Activated CD4-positive, alpha-beta memory T cell treated with anti-CD3 and anti-CD28 coated beads, Interleukin-2, amount 10 ng/mL, durations not matched to agents 7 days and 5 days (primary cell): ENCODE measurements at regions not wholly inside any gene's neighbourhood (a gene's known extent, or its start where the extent isn't known, plus 50 kb on each side); places are given as distances from the start of the nearest gene placed in this dataset.
"Not testable (repeated sequence)": the region's sequence is repeated elsewhere in the genome, so short reads cannot be mapped to it uniquely, and the experiment has no call there.

Experiments
- CTCF ChIA-PET: fragments of 350-600 bp; sonication (Branson Sonifier 250); formaldehyde crosslinking; loops from one replicate; lab custom pipeline; 2021; ENCODE audit warnings: antibody characterized with exemption, inconsistent platforms; lab: Charles Lee
- POLR2A ChIA-PET: fragments of 350-600 bp; sonication (Branson Sonifier 250); formaldehyde crosslinking; loops from one replicate; lab custom pipeline; 2021; ENCODE audit warnings: antibody characterized with exemption; lab: Charles Lee
- DNase-seq: peaks from one replicate; pipeline ENCODE4 v3.0.0-alpha.2; 2020
- H3K27ac Mint-ChIP-seq: one replicate; pipeline ENCODE4 v1.8.0; 2021; ENCODE audit warnings: mild to moderate bottlenecking, mixed read lengths
- H3K27me3 Mint-ChIP-seq: one replicate; pipeline ENCODE4 v1.8.0; 2021; ENCODE audit warnings: mixed read lengths
- H3K36me3 Mint-ChIP-seq: one replicate; pipeline ENCODE4 v1.8.0; 2021; ENCODE audit warnings: low read depth, mixed read lengths
- H3K4me1 Mint-ChIP-seq: one replicate; pipeline ENCODE4 v1.8.0; 2021; ENCODE audit warnings: mixed read lengths
- H3K4me3 Mint-ChIP-seq: one replicate; pipeline ENCODE4 v1.8.0; 2021; ENCODE audit warnings: mild to moderate bottlenecking, mixed read lengths
- H3K9me3 Mint-ChIP-seq: one replicate; pipeline ENCODE4 v1.8.0; 2021; ENCODE audit warnings: mixed read lengths

DNA sequence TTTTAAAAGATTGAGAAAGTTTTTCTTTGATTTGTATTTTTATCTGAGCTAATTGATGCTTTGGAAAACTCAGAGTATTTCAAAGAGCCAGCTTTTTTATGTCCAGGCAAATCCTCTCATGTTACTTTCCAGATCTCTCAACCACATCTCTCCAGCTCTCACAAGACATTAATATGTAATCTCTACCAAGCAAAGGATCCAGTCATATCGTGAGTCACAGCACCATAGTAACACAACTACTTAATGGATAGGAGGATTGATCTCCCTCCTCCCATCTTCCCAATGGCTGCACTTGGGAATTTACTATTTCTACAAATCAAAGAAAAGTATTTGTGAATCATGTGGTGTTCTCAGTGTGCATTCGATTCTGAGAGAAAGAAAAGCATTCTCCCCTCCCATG lies 63.3 kb downstream of the POU4F1 start:
- DNase-seq: no peak
- ChIA-PET CTCF (no interaction called here), POLR2A (no interaction called here)
- Mint-ChIP-seq H3K27ac (no peak overlapping the region), H3K27me3 (no peaks in the 10 kb centered on the region), H3K4me1 (no peaks in the 10 kb centered on the region), H3K36me3 (no peaks in the 10 kb centered on the region), H3K9me3 (no peaks in the 10 kb centered on the region), H3K4me3 (no peak overlapping the region)

- H3K27ac Mint-ChIP-seq, H3K4me1 Mint-ChIP-seq, H3K36me3 Mint-ChIP-seq, POLR2A ChIA-PET, H3K4me3 Mint-ChIP-seq, DNase-seq, H3K27me3 Mint-ChIP-seq, H3K9me3 Mint-ChIP-seq, CTCF ChIA-PET: not testable (repeated sequence)
These were observed 77.3 kb downstream of the POU4F1 start for GRCh38 chr13:78526044-78526443.

DNA sequence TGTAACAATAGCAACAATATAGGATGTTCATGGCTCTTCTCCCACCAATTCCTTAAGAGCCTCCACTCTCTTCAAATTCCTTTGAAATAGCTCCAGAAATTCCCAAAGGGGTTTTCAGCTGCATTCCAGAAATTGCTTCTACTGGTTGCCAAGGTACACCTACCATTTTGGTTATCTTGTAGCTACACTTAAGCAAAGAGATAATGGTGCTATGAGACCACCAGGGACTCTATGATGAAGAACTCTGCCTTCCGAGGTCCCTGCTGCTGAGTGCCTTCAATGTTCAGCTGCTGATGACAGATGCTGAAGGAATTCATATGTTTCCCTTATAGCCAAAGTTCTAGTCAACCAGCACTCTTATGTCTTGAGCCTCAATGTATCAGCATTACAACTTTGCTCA lies 78.4 kb downstream of the POU4F1 start:
- POLR2A ChIA-PET: no interaction called here
- no peak overlapping the region for H3K4me3 Mint-ChIP-seq
- no peaks in the 10 kb centered on the region for H3K4me1 Mint-ChIP-seq
- no peak overlapping the region for H3K27ac Mint-ChIP-seq
- peaks cover 2% of the 10 kb centered on the region for H3K9me3 Mint-ChIP-seq
- no peak for DNase-seq
- H3K36me3 Mint-ChIP-seq: no peaks in the 10 kb centered on the region
- CTCF ChIA-PET: no interaction called here
- no peaks in the 10 kb centered on the region for H3K27me3 Mint-ChIP-seq

DNA sequence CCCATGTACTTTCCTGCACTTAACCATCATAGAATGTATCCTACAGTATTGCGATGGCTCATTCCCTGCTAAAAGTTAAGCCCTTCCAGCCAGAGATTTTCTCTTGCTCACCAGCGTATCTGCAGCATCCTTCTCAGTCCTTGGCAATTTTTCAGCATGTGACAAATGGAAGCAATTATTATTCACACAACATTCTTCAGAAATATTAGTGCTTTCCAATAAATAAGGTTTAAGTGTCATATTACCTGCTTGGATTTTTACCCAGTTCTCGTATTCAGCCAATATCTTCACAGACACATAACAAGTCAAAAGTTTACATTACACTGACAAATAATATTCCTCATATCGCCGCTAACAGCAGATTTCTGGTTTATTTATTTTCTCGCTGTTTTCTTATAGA lies 82.3 kb downstream of the POU4F1 start:
- H3K27ac Mint-ChIP-seq: no peak overlapping the region
- no peaks in the 10 kb centered on the region for H3K36me3 Mint-ChIP-seq
- no peaks in the 10 kb centered on the region for H3K4me1 Mint-ChIP-seq
- ChIA-PET CTCF (no interaction called here), POLR2A (no interaction called here)
- no peaks in the 10 kb centered on the region for H3K27me3 Mint-ChIP-seq
- peaks cover 2% of the 10 kb centered on the region for H3K9me3 Mint-ChIP-seq
- no peak for DNase-seq
- H3K4me3 Mint-ChIP-seq: no peak overlapping the region

DNA sequence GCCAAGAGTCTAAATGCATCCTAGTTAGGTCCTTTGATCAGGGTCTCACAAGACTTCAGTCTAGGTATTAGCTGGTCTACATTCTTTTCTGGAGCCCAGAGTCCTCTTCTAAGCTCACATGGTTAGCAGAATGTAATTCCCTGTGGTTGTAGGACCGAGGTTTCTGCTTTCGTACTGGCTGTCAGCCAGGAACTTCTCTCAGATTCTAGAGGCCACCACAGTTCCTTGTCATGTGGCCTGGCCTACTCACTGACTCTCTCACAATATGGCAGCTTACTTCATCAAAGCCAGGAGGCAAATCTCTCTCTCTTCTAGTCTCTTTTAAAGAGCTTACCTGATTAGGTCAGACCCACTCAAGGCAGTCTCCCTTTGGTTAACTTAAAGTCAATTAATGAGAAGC lies 82.9 kb downstream of the POU4F1 start:
- Mint-ChIP-seq H3K9me3 (no peaks in the 10 kb centered on the region), H3K27me3 (no peaks in the 10 kb centered on the region), H3K36me3 (no peaks in the 10 kb centered on the region), H3K4me1 (no peaks in the 10 kb centered on the region), H3K27ac (no peak overlapping the region), H3K4me3 (no peak overlapping the region)
- DNase-seq: no peak
- CTCF ChIA-PET: no interaction called here
- POLR2A ChIA-PET: no interaction called here

DNA sequence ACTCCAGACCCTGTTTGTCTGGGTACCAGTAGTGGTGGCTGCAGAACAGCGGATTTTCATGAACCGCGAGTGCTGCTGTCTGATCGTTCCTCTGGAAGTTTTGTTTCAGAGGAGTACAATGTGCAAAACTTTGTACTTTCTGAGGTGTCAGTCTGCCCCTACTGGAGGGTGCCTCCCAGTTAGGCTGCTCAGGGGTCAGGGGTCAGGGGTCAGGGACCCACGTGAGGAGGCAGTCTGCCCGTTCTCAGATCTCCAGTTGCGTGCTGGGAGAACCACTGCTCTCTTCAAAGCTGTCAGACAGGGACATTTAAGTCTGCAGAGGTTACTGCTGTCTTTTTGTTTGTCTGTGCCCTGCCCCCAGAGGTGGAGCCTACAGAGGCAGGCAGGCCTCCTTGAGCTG lies 84.9 kb downstream of the POU4F1 start:
- POLR2A ChIA-PET, H3K9me3 Mint-ChIP-seq, DNase-seq, H3K4me1 Mint-ChIP-seq, H3K4me3 Mint-ChIP-seq, CTCF ChIA-PET, H3K27ac Mint-ChIP-seq, H3K36me3 Mint-ChIP-seq, H3K27me3 Mint-ChIP-seq: not testable (repeated sequence)

DNA sequence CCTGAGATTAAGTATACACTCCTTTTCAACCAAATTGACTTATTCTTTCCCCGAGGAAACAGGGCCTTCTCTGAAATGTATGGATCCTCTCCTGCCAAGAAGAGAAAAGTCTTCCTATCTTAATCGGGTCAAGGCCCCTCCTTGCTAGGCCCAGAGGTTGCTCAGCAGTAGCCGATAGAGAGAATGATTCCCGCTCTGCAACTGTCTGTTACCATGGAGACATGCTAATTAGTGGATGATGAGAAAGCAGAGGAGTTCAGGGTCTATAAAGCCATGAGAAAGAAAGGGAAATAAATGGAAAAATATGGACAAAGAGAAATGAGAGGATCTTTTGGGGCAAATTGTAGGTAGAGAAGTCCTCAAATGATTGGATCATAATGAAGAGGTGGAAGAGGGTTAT lies 103.5 kb downstream of the POU4F1 start:
- Mint-ChIP-seq H3K36me3 (no peaks in the 10 kb centered on the region), H3K9me3 (no peaks in the 10 kb centered on the region), H3K27ac (no peak overlapping the region), H3K4me1 (no peaks in the 10 kb centered on the region), H3K27me3 (no peaks in the 10 kb centered on the region), H3K4me3 (no peak overlapping the region)
- no peak for DNase-seq
- POLR2A ChIA-PET: no interaction called here
- CTCF ChIA-PET: no interaction called here

GRCh38 chr13:78497702-78498355 lies 105.5 kb downstream of the POU4F1 start:
- CTCF ChIA-PET: no interaction called here
- H3K4me3 Mint-ChIP-seq: no peak overlapping the region
- no peaks in the 10 kb centered on the region for H3K36me3 Mint-ChIP-seq
- no peak overlapping the region for H3K27ac Mint-ChIP-seq
- H3K27me3 Mint-ChIP-seq: no peaks in the 10 kb centered on the region
- H3K9me3 Mint-ChIP-seq: no peaks in the 10 kb centered on the region
- POLR2A ChIA-PET: no interaction called here
- H3K4me1 Mint-ChIP-seq: no peaks in the 10 kb centered on the region
- no peak for DNase-seq

- no peak overlapping the region for H3K4me3 Mint-ChIP-seq
- H3K27me3 Mint-ChIP-seq: no peaks in the 10 kb centered on the region
- no peaks in the 10 kb centered on the region for H3K36me3 Mint-ChIP-seq
- POLR2A ChIA-PET: no interaction called here
- no peak for DNase-seq
- H3K27ac Mint-ChIP-seq: no peak overlapping the region
- no peaks in the 10 kb centered on the region for H3K4me1 Mint-ChIP-seq
- peaks cover 4% of the 10 kb centered on the region for H3K9me3 Mint-ChIP-seq
- CTCF ChIA-PET: no interaction called here
These were observed 111.4 kb downstream of the POU4F1 start for GRCh38 chr13:78491978-78492377.

- CTCF ChIA-PET, H3K4me1 Mint-ChIP-seq, POLR2A ChIA-PET, DNase-seq, H3K9me3 Mint-ChIP-seq, H3K36me3 Mint-ChIP-seq, H3K4me3 Mint-ChIP-seq, H3K27ac Mint-ChIP-seq, H3K27me3 Mint-ChIP-seq: not testable (repeated sequence)
These were observed 113.1 kb downstream of the POU4F1 start for GRCh38 chr13:78490225-78490624.

DNA sequence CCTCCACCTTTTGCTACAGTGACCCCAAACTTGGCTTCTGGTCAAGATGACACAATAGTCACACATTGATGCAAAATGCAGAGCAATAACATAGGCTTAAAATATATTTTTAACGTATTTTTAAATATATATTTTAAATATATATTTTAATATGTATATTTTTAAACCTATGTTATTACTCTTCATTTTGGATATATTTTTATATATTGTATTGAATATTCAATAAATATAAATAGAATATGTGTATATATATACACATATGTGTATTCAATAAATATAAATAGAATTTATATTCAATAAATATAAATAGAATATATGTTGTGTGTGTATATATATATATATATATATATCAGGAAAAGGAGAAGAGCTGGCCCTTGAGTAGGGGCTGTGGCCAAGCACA lies 115.6 kb downstream of the POU4F1 start:
- no peaks in the 10 kb centered on the region for H3K36me3 Mint-ChIP-seq
- no peaks in the 10 kb centered on the region for H3K27me3 Mint-ChIP-seq
- H3K9me3 Mint-ChIP-seq: peaks cover 4% of the 10 kb centered on the region
- DNase-seq: no peak
- CTCF ChIA-PET: no interaction called here
- no peak overlapping the region for H3K4me3 Mint-ChIP-seq
- no peaks in the 10 kb centered on the region for H3K4me1 Mint-ChIP-seq
- H3K27ac Mint-ChIP-seq: no peak overlapping the region
- POLR2A ChIA-PET: no interaction called here

GRCh38 chr13:78485803-78486202 lies 117.5 kb downstream of the POU4F1 start:
- POLR2A ChIA-PET: no interaction called here

DNA sequence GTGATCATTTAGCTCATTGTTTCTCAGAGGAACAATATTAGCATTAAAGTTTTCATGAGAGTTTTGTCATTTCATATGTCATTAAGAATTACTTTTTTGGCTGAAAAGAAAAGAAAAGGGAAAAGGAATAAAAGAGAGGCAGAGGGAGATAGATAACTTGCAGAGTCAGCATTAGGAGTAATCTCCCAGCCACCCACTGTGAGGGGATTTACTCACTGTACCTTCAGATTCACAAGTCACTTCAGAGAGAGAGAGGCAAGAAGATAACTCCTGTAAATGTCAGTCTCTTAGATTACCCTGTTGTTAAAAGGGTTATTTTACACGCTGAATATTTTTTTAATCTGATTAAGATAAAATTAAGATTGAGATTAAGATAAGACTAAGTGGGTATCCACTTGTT lies 125.2 kb downstream of the POU4F1 start:
- H3K27me3 Mint-ChIP-seq: no peaks in the 10 kb centered on the region
- DNase-seq: no peak
- POLR2A ChIA-PET: no interaction called here
- H3K9me3 Mint-ChIP-seq: no peaks in the 10 kb centered on the region
- no peaks in the 10 kb centered on the region for H3K36me3 Mint-ChIP-seq
- CTCF ChIA-PET: no interaction called here
- no peak overlapping the region for H3K4me3 Mint-ChIP-seq
- no peak overlapping the region for H3K27ac Mint-ChIP-seq
- no peaks in the 10 kb centered on the region for H3K4me1 Mint-ChIP-seq

More at GRCh38 chr13:78485803-78486202, 117.5 kb downstream of the POU4F1 start:
- DNase-seq: no peak
- H3K27me3 Mint-ChIP-seq: no peaks in the 10 kb centered on the region
- H3K4me1 Mint-ChIP-seq: no peaks in the 10 kb centered on the region
- H3K27ac Mint-ChIP-seq: no peak overlapping the region
- H3K4me3 Mint-ChIP-seq: no peak overlapping the region
- CTCF ChIA-PET: no interaction called here
- no peaks in the 10 kb centered on the region for H3K9me3 Mint-ChIP-seq
- no peaks in the 10 kb centered on the region for H3K36me3 Mint-ChIP-seq

GRCh38 chr13:78476910-78477309 lies 126.4 kb downstream of the POU4F1 start:
- H3K36me3 Mint-ChIP-seq: no peaks in the 10 kb centered on the region
- H3K4me1 Mint-ChIP-seq: no peaks in the 10 kb centered on the region
- H3K27ac Mint-ChIP-seq: no peak overlapping the region
- H3K27me3 Mint-ChIP-seq: no peaks in the 10 kb centered on the region
- ChIA-PET POLR2A (no interaction called here), CTCF (no interaction called here)
- DNase-seq: no peak
- no peak overlapping the region for H3K4me3 Mint-ChIP-seq
- H3K9me3 Mint-ChIP-seq: no peaks in the 10 kb centered on the region
